Esophagus mucosa (tissue), 1 donor: ENCODE measurements at regions not wholly inside any gene's neighbourhood (a gene's known extent, or its start where the extent isn't known, plus 50 kb on each side); places are given as distances from the start of the nearest gene placed in this dataset.

Source experiments
- ATAC-seq: fragments of 200-7000 bp; cut with Tn5 transposase; one replicate; pipeline ENCODE4 v1.9.1; 2020
- donor health status: DM: yes; HTN: yes; CAD: no.

- ATAC-seq, result no peak
Observed at GRCh38 chr11:8321876-8322275, 58.2 kb upstream of the LMO1 start.

GRCh38 chr11:8320076-8320475 lies 56.4 kb upstream of the LMO1 start:
- ATAC-seq, result no peak

GRCh38 chr11:8318536-8318935 lies 54.9 kb upstream of the LMO1 start:
- ATAC-seq, result no peak

GRCh38 chr11:8317159-8317558 lies 53.5 kb upstream of the LMO1 start:
- no peak for ATAC-seq

DNA sequence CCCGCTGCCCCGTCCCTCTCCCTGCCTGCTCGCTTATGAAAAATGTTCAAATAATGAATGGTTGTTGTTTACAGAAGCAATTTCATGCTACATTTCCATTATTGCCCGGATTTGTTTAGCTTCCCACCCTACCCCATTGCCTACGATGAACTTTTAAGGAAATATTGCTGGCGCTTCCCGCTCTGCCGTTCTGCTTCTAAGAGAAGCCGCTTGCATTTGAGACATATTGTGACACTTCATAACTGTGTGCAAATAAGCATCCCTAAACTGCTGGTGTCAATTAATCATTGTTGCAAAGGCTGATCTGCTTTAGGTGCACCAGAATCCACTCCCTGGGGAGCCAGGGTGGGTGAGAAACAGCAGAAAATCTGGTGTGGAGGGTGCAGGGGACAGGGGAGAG lies 52.3 kb upstream of the LMO1 start:
- no peak for ATAC-seq

DNA sequence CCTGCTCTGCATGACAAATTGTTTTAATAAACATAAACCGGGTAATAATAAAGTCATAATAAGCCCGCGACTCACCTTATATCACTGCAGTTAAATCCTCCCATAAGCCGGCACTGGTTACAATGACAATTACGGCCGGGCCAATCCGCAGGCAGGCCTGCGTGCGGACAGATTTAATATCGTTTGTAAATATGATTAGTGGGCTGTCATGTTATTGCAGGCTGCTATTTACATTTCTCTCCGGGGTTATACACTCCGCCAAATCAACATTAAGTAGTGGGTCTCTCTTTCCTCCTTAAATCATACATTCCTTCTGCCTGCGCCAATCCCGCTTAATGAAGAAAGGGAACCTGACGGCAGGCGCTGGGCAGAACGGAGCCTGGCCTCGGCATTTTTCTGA lies 51.8 kb upstream of the LMO1 start:
- no peak for ATAC-seq

GRCh38 chr11:8314916-8315315 lies 51.2 kb upstream of the LMO1 start:
- ATAC-seq, result no peak

GRCh38 chr11:8313504-8314090 lies 49.9 kb upstream of the LMO1 start:
- ATAC-seq, result no peak
